ENCODE measurements at regions not wholly inside any gene's neighbourhood (a gene's known extent, or its start where the extent isn't known, plus 50 kb on each side); places are given as distances from the start of the nearest gene placed in this dataset.

DNA sequence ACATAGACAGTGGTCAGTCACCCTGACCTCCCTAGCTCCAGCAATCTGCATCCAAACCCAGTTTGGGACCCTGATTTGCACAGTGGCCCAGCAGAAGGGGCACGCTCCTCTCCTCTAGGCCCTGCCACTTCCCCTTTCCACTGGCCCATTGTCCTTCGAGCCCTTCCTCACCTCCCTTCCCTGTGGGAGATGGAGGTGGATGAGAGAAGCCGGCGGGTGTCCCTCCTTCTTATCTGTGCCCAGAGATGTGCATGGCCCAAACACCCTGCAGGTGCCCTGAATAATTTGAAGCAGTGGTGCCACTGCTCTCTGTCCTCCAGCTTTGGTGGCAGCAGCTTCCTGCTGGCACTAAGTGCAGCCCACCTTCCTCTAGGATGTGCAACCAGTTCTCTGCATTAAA is 140.0 kb downstream of the BARX1 start:
- TF ChIP-seq, protein P1, sequence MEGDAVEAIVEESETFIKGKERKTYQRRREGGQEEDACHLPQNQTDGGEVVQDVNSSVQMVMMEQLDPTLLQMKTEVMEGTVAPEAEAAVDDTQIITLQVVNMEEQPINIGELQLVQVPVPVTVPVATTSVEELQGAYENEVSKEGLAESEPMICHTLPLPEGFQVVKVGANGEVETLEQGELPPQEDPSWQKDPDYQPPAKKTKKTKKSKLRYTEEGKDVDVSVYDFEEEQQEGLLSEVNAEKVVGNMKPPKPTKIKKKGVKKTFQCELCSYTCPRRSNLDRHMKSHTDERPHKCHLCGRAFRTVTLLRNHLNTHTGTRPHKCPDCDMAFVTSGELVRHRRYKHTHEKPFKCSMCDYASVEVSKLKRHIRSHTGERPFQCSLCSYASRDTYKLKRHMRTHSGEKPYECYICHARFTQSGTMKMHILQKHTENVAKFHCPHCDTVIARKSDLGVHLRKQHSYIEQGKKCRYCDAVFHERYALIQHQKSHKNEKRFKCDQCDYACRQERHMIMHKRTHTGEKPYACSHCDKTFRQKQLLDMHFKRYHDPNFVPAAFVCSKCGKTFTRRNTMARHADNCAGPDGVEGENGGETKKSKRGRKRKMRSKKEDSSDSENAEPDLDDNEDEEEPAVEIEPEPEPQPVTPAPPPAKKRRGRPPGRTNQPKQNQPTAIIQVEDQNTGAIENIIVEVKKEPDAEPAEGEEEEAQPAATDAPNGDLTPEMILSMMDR (IDR thresholded peaks at IDR 0.05): no peak
- no peak for TF ChIP-seq EZH2 (IDR thresholded peaks at IDR 0.05; ENCODE audit: borderline replicate concordance, insufficient read depth, low read depth, low read length, poor library complexity, severe bottlenecking)

All from B cell (primary cell).